H1 (cell line): ENCODE measurements at regions not wholly inside any gene's neighbourhood (a gene's known extent, or its start where the extent isn't known, plus 50 kb on each side); places are given as distances from the start of the nearest gene placed in this dataset.

Experiments
- CTCF ChIA-PET: fragments of 300-600 bp; sonication (Branson Sonifier 250); formaldehyde crosslinking; loops from one replicate; lab custom pipeline; 2021; ENCODE audit not compliant: partially characterized antibody; lab: Charles Lee
- POLR2A ChIA-PET: fragments of 300-600 bp; sonication (Branson Sonifier 250); formaldehyde crosslinking; loops from one replicate; lab custom pipeline; 2021; ENCODE audit warnings: inconsistent platforms; ENCODE audit not compliant: partially characterized antibody; lab: Charles Lee
- DNase-seq, 2 experiments: peaks; one replicate each; pipeline versions ENCODE4 v3.0.0 to v3.0.0-alpha.2; 2010 to 2022; ENCODE audit warnings: low spot score in 2 of 2, low read depth in 1 of 2, mixed read lengths in 1 of 2
- FAIRE-seq: peaks from 2 replicates; lab custom pipeline; 2011; peaks lifted over from hg19 to GRCh38; lab: Jason Lieb, UNC
- H2AFZ ChIP-seq: 2 replicates; pipeline ENCODE4 v1.8.1; 2012; ENCODE audit warnings: low read length, inconsistent platforms
- H2AK5ac ChIP-seq: 2 replicates; pipeline ENCODE4 v1.6.1; 2013; ENCODE audit warnings: low read depth, low read length
- H2BK120ac ChIP-seq: replicated peaks from 2 replicates; pipeline ENCODE3; 2013; ENCODE audit warnings: low read depth, low read length, inconsistent platforms
- H2BK12ac ChIP-seq: 2 replicates; pipeline ENCODE4 v1.6.1; 2013; ENCODE audit warnings: low read depth, low read length
- H2BK15ac ChIP-seq: 2 replicates; pipeline ENCODE4 v1.6.1; 2013; ENCODE audit warnings: low read length
- H2BK20ac ChIP-seq: 2 replicates; pipeline ENCODE4 v1.6.1; 2013; ENCODE audit warnings: low read length
- H2BK5ac ChIP-seq: 2 replicates; pipeline ENCODE4 v1.6.1; 2013; ENCODE audit warnings: low read depth, low read length
- H3K14ac ChIP-seq: 2 replicates; pipeline ENCODE4 v1.6.1; 2013; ENCODE audit warnings: inconsistent platforms; ENCODE audit not compliant: insufficient read length
- H3K18ac ChIP-seq: 2 replicates; pipeline ENCODE4 v1.6.1; 2013; ENCODE audit warnings: low read length; ENCODE audit errors: extremely low read depth
- H3K23ac ChIP-seq: 2 replicates; pipeline ENCODE4 v1.6.1; 2013; ENCODE audit warnings: inconsistent platforms; ENCODE audit not compliant: insufficient read length
- H3K23me2 ChIP-seq: 2 replicates; pipeline ENCODE4 v1.6.1; 2013; ENCODE audit warnings: low read depth, low read length
- H3K27ac ChIP-seq: 2 replicates; pipeline ENCODE4 v1.6.1; 2011; ENCODE audit warnings: low read depth, low read length, inconsistent platforms
- H3K27me3 ChIP-seq, 4 experiments: replicated peaks in 1 of 4; 1 replicate in 1 of 4; 2 replicates in 3 of 4; pipeline versions ENCODE4 v1.6.1 to v1.8.1; 2011 to 2013; ENCODE audit warnings: low read length in 3 of 4, mild to moderate bottlenecking in 3 of 4, inconsistent platforms in 2 of 4, mixed read lengths in 2 of 4, moderate library complexity in 1 of 4; ENCODE audit not compliant: control insufficient read depth in 3 of 4, insufficient read depth in 3 of 4; ENCODE audit errors: extremely low read depth in 1 of 4
- H3K36me3 ChIP-seq, 4 experiments: 2 replicates each; pipeline versions ENCODE4 v1.6.1 to v1.8.1; 2011 to 2013; ENCODE audit warnings: mild to moderate bottlenecking in 4 of 4, low read length in 3 of 4, moderate library complexity in 2 of 4, control low read depth in 1 of 4, inconsistent platforms in 1 of 4; ENCODE audit not compliant: insufficient read depth in 4 of 4, control insufficient read depth in 2 of 4
- H3K4ac ChIP-seq: replicated peaks from 2 replicates; pipeline ENCODE3; 2013; ENCODE audit warnings: low read length, low read depth, mixed read lengths, inconsistent platforms; ENCODE audit not compliant: insufficient read length
- H3K4me1 ChIP-seq, 4 experiments: replicated peaks in 1 of 4; 1 replicate in 1 of 4; 2 replicates in 3 of 4; pipeline versions ENCODE4 v1.6.1 to v1.8.1; 2011 to 2013; ENCODE audit warnings: low read length in 3 of 4, inconsistent platforms in 2 of 4, mixed read lengths in 1 of 4; ENCODE audit not compliant: insufficient read depth in 4 of 4, control insufficient read depth in 3 of 4
- H3K4me2 ChIP-seq, 2 experiments: 2 replicates each; pipeline versions ENCODE4 v1.6.1 to v1.8.1; 2011 to 2013; ENCODE audit warnings: low read depth in 2 of 2, low read length in 2 of 2, control low read depth in 1 of 2, inconsistent platforms in 1 of 2, mild to moderate bottlenecking in 1 of 2; ENCODE audit not compliant: insufficient read depth in 1 of 2
- H3K4me3 ChIP-seq, 4 experiments: fragments of 200-600, 300-600 bp in 1 of 4; sonication (generic), shearing (Covaris generic), sonication (Bioruptor Twin) in 1 of 4; 2 replicates each; pipeline versions ENCODE4 v1.5.1 to v1.8.1; 2011 to 2016; ENCODE audit warnings: low read length in 4 of 4, low read depth in 3 of 4, control low read depth in 2 of 4, inconsistent platforms in 2 of 4, mild to moderate bottlenecking in 2 of 4, mixed read lengths in 1 of 4, moderate library complexity in 1 of 4; ENCODE audit not compliant: insufficient read depth in 2 of 4; ENCODE audit errors: extremely low read depth in 1 of 4
- H3K56ac ChIP-seq: replicated peaks from 2 replicates; pipeline ENCODE3; 2013; ENCODE audit warnings: low read depth, mild to moderate bottlenecking, mixed read lengths, low read length, inconsistent platforms; ENCODE audit not compliant: insufficient read length
- H3K79me1 ChIP-seq: 2 replicates; pipeline ENCODE4 v1.6.1; 2013; ENCODE audit warnings: low read depth, low read length, control low read depth
- H3K79me2 ChIP-seq, 2 experiments: 2 replicates each; pipeline versions ENCODE4 v1.6.1 to v1.8.1; 2012 to 2013; ENCODE audit warnings: low read length in 2 of 2, mild to moderate bottlenecking in 2 of 2, inconsistent platforms in 1 of 2; ENCODE audit not compliant: insufficient read depth in 2 of 2, control insufficient read depth in 1 of 2
- H3K9ac ChIP-seq, 4 experiments: replicated peaks in 1 of 4; 1 replicate in 1 of 4; 2 replicates in 3 of 4; pipeline versions ENCODE4 v1.6.1 to v1.8.1; 2011 to 2013; ENCODE audit warnings: low read depth in 3 of 4, low read length in 3 of 4, control low read depth in 2 of 4, mild to moderate bottlenecking in 2 of 4, moderate library complexity in 2 of 4, inconsistent platforms in 1 of 4; ENCODE audit errors: extremely low read depth in 1 of 4
- H3K9me3 ChIP-seq, 2 experiments: 2 replicates each; pipeline versions ENCODE4 v1.6.1 to v1.8.1; 2012 to 2013; ENCODE audit warnings: mild to moderate bottlenecking in 2 of 2, moderate library complexity in 2 of 2, control low read depth in 1 of 2, inconsistent platforms in 1 of 2, low read depth in 1 of 2, low read length in 1 of 2, mixed read lengths in 1 of 2; ENCODE audit not compliant: insufficient read depth in 2 of 2
- H4K20me1 ChIP-seq, 2 experiments: replicated peaks in 1 of 2; 2 replicates each; pipeline versions ENCODE3 to v1.8.1; 2011 to 2013; ENCODE audit warnings: inconsistent platforms in 2 of 2, low read length in 2 of 2, mild to moderate bottlenecking in 1 of 2; ENCODE audit not compliant: insufficient read depth in 2 of 2, control insufficient read depth in 1 of 2
- H4K5ac ChIP-seq: 2 replicates; pipeline ENCODE4 v1.6.1; 2013; ENCODE audit warnings: low read length, low read depth, mixed read lengths, inconsistent platforms; ENCODE audit not compliant: insufficient read length
- H4K8ac ChIP-seq: 2 replicates; pipeline ENCODE4 v1.8.0; 2013; ENCODE audit warnings: mild to moderate bottlenecking, moderate library complexity, low read length, inconsistent platforms; ENCODE audit not compliant: insufficient read depth; ENCODE audit errors: extremely low read depth
- H4K91ac ChIP-seq: replicated peaks from 2 replicates; pipeline ENCODE3; 2013; ENCODE audit warnings: low read length, mixed read lengths, inconsistent platforms; ENCODE audit not compliant: insufficient read length
- ATF3 ChIP-seq: IDR thresholded peaks from 2 replicates; pipeline ENCODE4 v1.6.1; 2011; ENCODE audit warnings: low read depth, mild to moderate bottlenecking, low read length; ENCODE audit not compliant: insufficient read depth
- BACH1 ChIP-seq: IDR thresholded peaks from 2 replicates; pipeline ENCODE4 v1.6.1; 2012; ENCODE audit warnings: low read length, improper control_type of control experiment
- CTBP2 ChIP-seq: IDR thresholded peaks from 2 replicates; pipeline ENCODE4 v1.7.0; 2011; ENCODE audit warnings: borderline replicate concordance, mild to moderate bottlenecking, moderate library complexity, mixed read lengths, low read length; ENCODE audit not compliant: insufficient read depth, insufficient read length
- E2F6 ChIP-seq: IDR thresholded peaks from 2 replicates; pipeline ENCODE4 v1.6.1; 2012; ENCODE audit warnings: inconsistent platforms
- GABPA ChIP-seq: IDR thresholded peaks from 2 replicates; pipeline ENCODE4 v1.6.1; 2011; ENCODE audit warnings: mild to moderate bottlenecking, low read length, moderate library complexity, borderline replicate concordance; ENCODE audit not compliant: insufficient read depth
- JUN ChIP-seq: IDR thresholded peaks from 2 replicates; pipeline ENCODE4 v1.6.1; 2011; ENCODE audit warnings: low read depth, mild to moderate bottlenecking, improper control_type of control experiment, low read length
- KDM1A ChIP-seq: fragments of 200-600, 300-600 bp; sonication (generic); IDR thresholded peaks from 2 replicates; pipeline ENCODE4 v1.7.1; 2016; ENCODE audit warnings: mild to moderate bottlenecking, low read length, borderline replicate concordance
- NRF1 ChIP-seq: IDR thresholded peaks from 2 replicates; pipeline ENCODE4 v1.6.1; 2011; ENCODE audit warnings: mild to moderate bottlenecking, low read depth, low read length, improper control_type of control experiment
- POU5F1 ChIP-seq: IDR thresholded peaks from 2 replicates; pipeline ENCODE4 v1.6.1; 2011; ENCODE audit warnings: low read depth, mild to moderate bottlenecking, low read length, moderate library complexity
- RAD21 ChIP-seq, 2 experiments: IDR thresholded peaks in 1 of 2; conservative IDR thresholded peaks in 1 of 2; 2 replicates each; pipeline ENCODE4 v1.6.1; 2011; ENCODE audit warnings: low read depth in 2 of 2, low read length in 2 of 2, improper control_type of control experiment in 1 of 2, inconsistent platforms in 1 of 2, mild to moderate bottlenecking in 1 of 2, moderate library complexity in 1 of 2
- SIX5 ChIP-seq: IDR thresholded peaks from 2 replicates; pipeline ENCODE4 v1.6.1; 2011; ENCODE audit warnings: mild to moderate bottlenecking, low read depth, low read length
- SP2 ChIP-seq: IDR thresholded peaks from 2 replicates; pipeline ENCODE4 v1.6.1; 2012; ENCODE audit warnings: mild to moderate bottlenecking, low read length, inconsistent platforms
- SRF ChIP-seq: IDR thresholded peaks from 2 replicates; pipeline ENCODE4 v1.6.1; 2011; ENCODE audit warnings: mild to moderate bottlenecking, low read depth, low read length, moderate library complexity
- TAF7 ChIP-seq: optimal IDR thresholded peaks from 2 replicates; pipeline ENCODE3; 2011; ENCODE audit warnings: low read depth, mild to moderate bottlenecking, inconsistent platforms, low read length, moderate library complexity, borderline replicate concordance

GRCh38 chr4:97367878-97368277 lies 775.4 kb downstream of the STPG2 start:
- Histone ChIP-seq H3K4me2 (no peak overlapping the region), H3K36me3 (no peaks in the 10 kb centered on the region; a peak in 1 of 8 replicates), H3K23ac (no peak overlapping the region), H3K27me3 (no peaks in the 10 kb centered on the region), H3K4me1 (no peaks in the 10 kb centered on the region), H4K91ac (no peak overlapping the region), H2BK5ac (no peak overlapping the region), H3K56ac (no peak overlapping the region), H3K4me3 (no peak overlapping the region), H4K5ac (no peak overlapping the region), H3K79me2 (no peaks in the 10 kb centered on the region), H3K9me3 (peaks cover 6 to 7% of the 10 kb centered on the region in 2 experiments; a peak in 3 of 4 replicates), H3K9ac (no peak overlapping the region), H2BK20ac (no peak overlapping the region), H3K18ac (no peak overlapping the region; the same call in 1 of the 2 replicates), H3K27ac (no peak overlapping the region), H2BK12ac (no peak overlapping the region), H2AFZ (no peak overlapping the region), H3K23me2 (no peaks in the 10 kb centered on the region), H3K79me1 (no peaks in the 10 kb centered on the region), H3K4ac (no peak overlapping the region), H3K14ac (no peak overlapping the region), H2AK5ac (no peak overlapping the region), H2BK120ac (no peak overlapping the region), H4K8ac (no peak overlapping the region), H2BK15ac (no peak overlapping the region), H4K20me1 (no peaks in the 10 kb centered on the region)
- TF ChIP-seq SP2 (no peak), ATF3 (no peak), SIX5 (no peak), POU5F1 (no peak), NRF1 (no peak), JUN (no peak), TAF7 (no peak), GABPA (no peak), KDM1A (no peak), CTBP2 (no peak), SRF (no peak), RAD21 (IDR thresholded peaks at IDR 0.05 in 1 of 2, conservative IDR thresholded peaks at IDR 0.05 in 1 of 2; ENCODE audit: low read depth in 2 of 2, low read length in 2 of 2) (no peak), E2F6 (no peak), BACH1 (no peak)
- CTCF ChIA-PET, result no interaction called here
- FAIRE-seq, result no peak
- POLR2A ChIA-PET, result no interaction called here
- DNase-seq, result no peak
